Large intestine (tissue), 3 donors: ENCODE measurements at regions not wholly inside any gene's neighbourhood (a gene's known extent, or its start where the extent isn't known, plus 50 kb on each side); places are given as distances from the start of the nearest gene placed in this dataset.

ENCODE experiments used
- DNase-seq, 2 donors: peaks; one replicate each; pipeline versions ENCODE4 v3.0.0 to v3.0.0-alpha.2; 2013
- H3K27ac ChIP-seq: one replicate; pipeline ENCODE4 v1.5.1; 2013; ENCODE audit warnings: low read length
- H3K27me3 ChIP-seq: 2 replicates; pipeline ENCODE4 v1.6.1; 2013; ENCODE audit warnings: low read length; ENCODE audit not compliant: control insufficient read depth, insufficient read depth
- H3K36me3 ChIP-seq: 2 replicates; pipeline ENCODE4 v1.6.1; 2013; ENCODE audit warnings: low read length; ENCODE audit not compliant: control insufficient read depth, insufficient read depth
- H3K4me1 ChIP-seq: one replicate; pipeline ENCODE4 v1.6.1; 2013; ENCODE audit warnings: low read length; ENCODE audit not compliant: control insufficient read depth, insufficient read depth
- H3K4me3 ChIP-seq: one replicate; pipeline ENCODE4 v1.5.1; 2013; ENCODE audit warnings: low read length
- H3K9me3 ChIP-seq: one replicate; pipeline ENCODE4 v1.6.1; 2013; ENCODE audit warnings: mild to moderate bottlenecking, low read depth, low read length, moderate library complexity; ENCODE audit not compliant: control insufficient read depth
- WGBS: methylation state at CpG from one replicate; pipeline ENCODE4 v1.1.5; 2013; ENCODE audit warnings: low lambda C conversion rate; ENCODE audit not compliant: insufficient coverage; 5-methylcytosine and 5-hydroxymethylcytosine counted together

DNA sequence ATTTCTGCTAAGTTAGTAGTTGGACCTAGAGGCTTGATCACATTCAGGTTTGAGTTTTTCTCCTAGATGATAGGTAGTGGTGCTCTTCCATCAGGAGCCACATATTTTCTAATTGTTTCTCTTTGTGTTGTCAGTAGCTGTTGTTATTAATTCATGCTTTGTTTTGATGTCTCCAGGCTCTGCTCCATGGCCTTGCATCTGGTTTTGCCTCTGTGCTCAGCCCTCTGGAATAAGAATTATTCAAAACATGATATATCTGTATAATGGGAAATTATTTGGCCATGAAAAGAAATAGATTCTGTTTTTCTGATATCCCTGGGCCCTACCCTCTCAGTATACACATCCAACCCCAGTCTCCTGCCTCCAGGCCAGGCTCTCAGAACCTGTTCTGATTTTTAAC, 184.8 kb downstream of the CDC5L start:
- H3K36me3 ChIP-seq: no peaks in the 10 kb centered on the region
- no peaks in the 10 kb centered on the region for H3K4me1 ChIP-seq
- no peak overlapping the region for H3K27ac ChIP-seq
- H3K9me3 ChIP-seq: no peaks in the 10 kb centered on the region
- H3K4me3 ChIP-seq: no peak overlapping the region
- no peak for DNase-seq
- H3K27me3 ChIP-seq: peaks cover 9% of the 10 kb centered on the region

DNA sequence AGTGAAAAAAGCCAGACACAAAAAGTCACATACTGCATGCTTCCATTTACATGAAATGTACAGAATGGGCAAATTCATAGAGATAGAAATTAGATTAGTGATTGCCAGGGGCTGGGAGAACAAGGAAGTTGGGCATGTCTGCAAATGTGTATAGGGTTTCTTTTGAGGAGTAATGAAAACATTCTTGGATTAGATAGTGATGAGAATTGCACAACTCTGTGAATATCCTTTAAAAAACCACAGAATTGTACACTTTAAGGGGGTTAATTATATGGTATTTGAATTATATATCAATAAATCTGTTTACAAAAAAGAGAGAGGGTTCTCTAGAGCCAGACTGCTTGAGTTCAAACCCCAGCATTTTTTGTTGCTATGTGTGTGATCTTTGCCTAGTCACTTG, 188.1 kb downstream of the CDC5L start:
- Histone ChIP-seq H3K27ac (no peak overlapping the region), H3K4me1 (no peaks in the 10 kb centered on the region), H3K9me3 (no peaks in the 10 kb centered on the region), H3K27me3 (peaks cover 10% of the 10 kb centered on the region), H3K36me3 (no peaks in the 10 kb centered on the region), H3K4me3 (no peak overlapping the region)
- DNase-seq: no peak

DNA sequence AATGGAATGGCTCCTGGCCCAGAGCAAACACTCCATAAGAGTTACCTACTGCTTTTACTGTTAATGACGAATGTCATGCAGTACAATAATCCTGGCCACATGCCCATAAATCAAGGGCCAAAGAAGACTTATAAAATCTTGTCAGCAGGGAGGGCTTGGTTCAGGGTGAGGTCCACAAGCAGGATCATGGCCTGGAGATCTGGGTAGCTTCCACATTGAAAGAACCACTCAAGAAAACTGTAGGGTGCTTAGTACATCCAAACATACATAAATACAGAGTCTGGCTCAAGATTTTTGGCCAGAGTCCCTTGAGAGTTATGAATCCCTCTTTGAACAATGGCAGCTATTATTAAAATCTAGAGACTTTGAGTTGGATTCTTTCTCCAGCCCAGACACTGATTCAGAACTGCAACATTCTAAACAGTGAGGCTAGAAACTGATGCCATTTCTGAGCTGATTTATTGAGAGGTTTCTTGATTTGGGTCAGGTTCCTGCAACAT, 188.7 kb downstream of the CDC5L start:
- no peak for DNase-seq
- no CpG with 5 or more reads among the region's 1 CpG for WGBS
- Histone ChIP-seq H3K27me3 (peaks cover 7% of the 10 kb centered on the region), H3K4me3 (no peak overlapping the region), H3K9me3 (no peaks in the 10 kb centered on the region), H3K27ac (no peak overlapping the region), H3K36me3 (no peaks in the 10 kb centered on the region), H3K4me1 (no peaks in the 10 kb centered on the region)

DNA sequence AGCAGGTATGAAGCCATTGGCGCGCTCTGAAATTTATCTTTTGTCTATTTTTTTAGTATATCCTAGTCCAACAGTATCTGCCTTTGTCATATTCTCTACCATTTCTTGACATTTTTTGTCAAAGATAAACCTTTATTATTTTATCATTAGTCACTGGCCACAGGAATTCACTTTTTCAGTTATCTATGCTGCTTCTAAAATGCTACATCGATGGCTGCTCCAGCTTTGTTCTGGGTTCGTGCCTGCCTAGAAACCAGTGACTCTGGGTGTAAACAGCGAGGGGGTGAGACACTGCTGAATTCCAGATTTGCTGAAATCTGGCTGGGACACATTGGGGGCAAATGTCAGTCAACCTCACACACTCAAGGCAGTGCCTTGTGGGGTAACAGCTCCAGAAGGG, 193.4 kb downstream of the CDC5L start:
- WGBS: 90% methylated on average over 2 of the region's 5 CpGs

DNA sequence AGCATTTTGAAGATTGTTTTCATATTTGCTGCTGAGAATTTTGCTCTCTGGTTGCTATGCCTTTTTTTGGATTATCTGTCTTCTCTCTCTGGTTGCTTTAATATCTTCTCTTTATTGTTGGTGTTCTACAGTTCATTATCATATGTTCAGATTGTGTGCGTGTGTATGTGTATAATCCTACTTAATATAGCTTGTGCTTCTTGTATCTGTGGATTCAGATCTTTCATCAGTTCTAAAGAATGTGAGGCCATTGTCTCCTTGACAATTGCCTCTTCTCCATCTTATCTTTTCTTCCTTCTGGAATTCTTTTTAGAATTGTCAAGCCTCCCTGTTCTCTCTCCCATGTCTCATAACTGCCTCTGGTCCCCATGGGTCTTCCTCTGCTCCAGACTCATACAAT, 195.4 kb downstream of the CDC5L start:
- no peaks in the 10 kb centered on the region for H3K9me3 ChIP-seq
- no peak overlapping the region for H3K4me3 ChIP-seq
- H3K27me3 ChIP-seq: peaks cover 3% of the 10 kb centered on the region
- no peaks in the 10 kb centered on the region for H3K36me3 ChIP-seq
- H3K27ac ChIP-seq: no peak overlapping the region
- WGBS: no CpG with 5 or more reads among the region's 1 CpG
- DNase-seq: no peak
- H3K4me1 ChIP-seq: no peaks in the 10 kb centered on the region

More for the DNA sequence above, 193.4 kb downstream of the CDC5L start:
- Histone ChIP-seq H3K27me3 (peaks cover 3% of the 10 kb centered on the region), H3K4me1 (no peaks in the 10 kb centered on the region), H3K27ac (no peak overlapping the region), H3K36me3 (no peaks in the 10 kb centered on the region), H3K4me3 (no peak overlapping the region), H3K9me3 (no peaks in the 10 kb centered on the region)
- DNase-seq: no peak

DNA sequence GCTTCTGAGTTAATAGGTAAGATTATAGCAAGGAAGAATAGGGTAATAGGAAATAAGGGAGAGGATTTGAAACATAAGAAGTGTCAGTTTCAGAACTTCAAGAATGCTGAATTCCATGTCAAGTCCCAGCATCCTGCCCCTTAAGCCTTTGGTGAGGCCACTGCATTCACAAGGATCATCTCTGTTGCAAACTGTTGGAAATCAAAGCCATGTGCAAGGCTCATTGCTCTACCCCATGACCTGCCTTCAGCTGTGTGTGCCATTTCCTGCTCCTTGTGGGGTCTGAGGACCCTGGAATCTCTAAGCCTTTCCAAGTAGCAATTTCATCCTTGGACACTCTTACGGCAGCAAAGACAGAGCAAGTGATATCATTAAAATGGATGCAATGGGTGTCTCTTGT, 203.0 kb downstream of the CDC5L start:
- no peak overlapping the region for H3K4me3 ChIP-seq
- H3K27ac ChIP-seq: no peak overlapping the region
- H3K9me3 ChIP-seq: no peaks in the 10 kb centered on the region
- no peaks in the 10 kb centered on the region for H3K36me3 ChIP-seq
- H3K27me3 ChIP-seq: no peaks in the 10 kb centered on the region
- WGBS: 100% methylated on average over 1 of the region's 1 CpG
- DNase-seq: no peak
- H3K4me1 ChIP-seq: no peaks in the 10 kb centered on the region

DNA sequence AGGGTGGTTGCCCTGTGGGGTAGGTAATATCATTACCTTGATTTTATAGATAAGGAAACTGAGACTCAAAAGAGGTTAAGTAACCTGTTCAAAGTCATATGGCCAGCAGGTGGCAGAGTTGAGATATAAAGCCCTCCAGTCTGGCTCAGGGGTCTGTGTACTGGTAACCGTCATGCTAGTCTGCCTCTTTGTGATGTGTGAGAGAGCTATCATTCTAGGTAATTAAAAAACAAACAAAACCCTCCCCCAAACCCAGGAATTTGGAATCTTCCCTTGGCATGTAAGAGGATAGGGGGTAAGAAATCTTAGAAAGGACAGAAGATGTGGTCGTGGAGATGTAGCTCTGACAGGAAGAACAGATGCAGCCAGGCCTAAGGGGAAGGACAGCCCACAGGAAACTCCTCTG, 206.0 kb downstream of the CDC5L start:
- no CpG with 5 or more reads among the region's 2 CpGs for WGBS
- peaks cover 2% of the 10 kb centered on the region for H3K27me3 ChIP-seq
- H3K27ac ChIP-seq: no peak overlapping the region
- no peaks in the 10 kb centered on the region for H3K4me1 ChIP-seq
- no peak overlapping the region for H3K4me3 ChIP-seq
- no peaks in the 10 kb centered on the region for H3K9me3 ChIP-seq
- DNase-seq: peak in 1 of 2 donors; percentile 14
- no peaks in the 10 kb centered on the region for H3K36me3 ChIP-seq

DNA sequence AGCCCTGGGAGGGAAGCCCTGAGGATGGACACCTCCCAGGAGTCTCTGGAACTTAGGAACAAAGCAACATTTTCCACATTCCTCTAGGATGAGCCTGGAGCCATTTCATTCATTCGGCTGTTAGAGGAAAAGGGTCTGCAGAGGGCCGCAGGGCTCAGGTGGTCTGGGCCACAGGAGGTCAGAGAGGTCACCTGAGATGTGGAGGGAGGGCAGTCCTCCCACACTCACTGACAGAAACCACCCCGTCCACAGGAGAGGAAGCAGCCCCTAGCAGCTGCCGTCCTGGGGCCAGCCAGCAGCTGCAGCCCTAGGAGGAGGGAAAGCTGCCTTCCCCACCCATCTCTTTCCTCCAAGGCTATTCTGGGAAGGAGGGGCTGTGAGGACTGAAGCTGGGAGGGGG, 207.0 kb downstream of the CDC5L start:
- no peaks in the 10 kb centered on the region for H3K9me3 ChIP-seq
- WGBS: no CpG with 5 or more reads among the region's 4 CpGs
- H3K4me1 ChIP-seq: no peaks in the 10 kb centered on the region
- H3K27me3 ChIP-seq: peaks cover 2% of the 10 kb centered on the region
- no peaks in the 10 kb centered on the region for H3K36me3 ChIP-seq
- DNase-seq: peak in 1 of 2 donors; percentile 7
- H3K27ac ChIP-seq: no peak overlapping the region
- no peak overlapping the region for H3K4me3 ChIP-seq

DNA sequence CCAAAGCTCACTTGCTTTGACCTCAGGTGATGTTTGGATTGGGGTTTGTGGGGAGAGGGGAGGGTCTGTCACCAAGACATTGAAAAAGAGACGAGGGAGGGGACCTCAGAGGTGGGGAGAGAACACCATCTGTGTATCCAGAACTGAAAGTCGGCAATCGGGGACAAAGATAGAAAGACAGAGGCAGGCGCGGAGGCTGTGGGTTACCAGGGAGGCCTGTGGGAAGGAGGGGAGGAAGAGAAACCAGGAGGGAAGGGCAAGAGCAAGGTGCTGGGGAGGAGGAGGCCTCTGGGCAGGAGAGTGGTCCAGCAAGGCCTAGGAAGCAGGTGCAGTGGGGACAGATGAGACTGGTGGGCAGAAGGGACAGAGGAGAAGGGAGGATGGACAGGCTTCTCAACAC, 211.2 kb downstream of the CDC5L start:
- no peaks in the 10 kb centered on the region for H3K9me3 ChIP-seq
- H3K36me3 ChIP-seq: no peaks in the 10 kb centered on the region
- no peak overlapping the region for H3K4me3 ChIP-seq
- 61% methylated on average over 3 of the region's 5 CpGs for WGBS
- peaks cover 2% of the 10 kb centered on the region for H3K27me3 ChIP-seq
- DNase-seq: no peak
- H3K27ac ChIP-seq: no peak overlapping the region
- H3K4me1 ChIP-seq: no peaks in the 10 kb centered on the region

DNA sequence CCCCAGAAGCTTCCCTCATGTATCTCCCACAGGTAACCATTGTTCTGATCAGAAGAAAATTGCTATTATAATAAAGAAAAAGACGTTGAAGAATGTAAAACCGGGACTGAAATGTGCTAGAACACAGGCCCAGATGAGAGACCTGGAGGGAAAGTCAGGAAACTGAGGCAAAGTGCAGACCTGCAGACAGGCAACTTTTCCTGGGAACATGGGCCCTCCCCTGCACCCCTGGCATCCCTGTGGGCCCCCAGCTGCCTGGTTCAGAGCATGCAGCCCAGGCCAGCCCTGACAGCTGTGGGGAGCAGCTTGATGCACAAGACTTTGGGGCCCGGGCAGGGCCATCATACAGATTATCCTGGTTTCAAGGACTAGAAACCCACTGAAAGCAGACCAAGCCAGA, 212.2 kb downstream of the CDC5L start:
- WGBS: no CpG with 5 or more reads among the region's 3 CpGs
- Histone ChIP-seq H3K4me1 (no peaks in the 10 kb centered on the region), H3K9me3 (no peaks in the 10 kb centered on the region)

DNA sequence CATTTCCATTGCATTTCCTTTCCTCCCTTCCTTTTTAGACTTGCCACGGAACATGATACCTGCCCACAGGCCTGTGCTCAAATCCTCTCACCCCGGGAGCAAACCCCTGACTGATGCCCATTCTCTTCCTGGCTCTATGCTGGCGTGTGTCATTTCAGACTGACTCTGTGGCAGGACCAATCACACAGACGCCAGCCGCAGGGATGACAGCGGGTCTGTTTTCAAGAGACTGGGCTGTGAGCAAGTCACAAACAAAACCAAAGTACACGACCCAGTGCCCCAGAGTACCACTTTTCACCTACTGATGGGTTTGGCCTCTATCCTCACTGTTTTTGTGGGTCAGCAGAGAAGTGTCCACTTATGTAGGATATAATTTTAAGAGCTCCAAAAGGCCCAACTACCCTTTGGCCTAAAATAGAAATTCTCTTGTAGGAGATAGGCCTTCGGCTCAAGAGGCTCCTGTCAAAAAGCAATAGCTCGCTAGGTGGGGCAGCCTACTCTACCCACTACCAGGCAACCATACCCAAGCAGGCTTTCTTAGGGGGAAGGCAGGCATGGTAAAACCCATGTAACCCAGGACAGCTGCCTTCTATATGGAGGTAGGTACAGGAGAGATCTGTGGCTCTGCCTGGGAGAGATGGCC, 215.7 kb downstream of the CDC5L start:
- no peak for DNase-seq
- Histone ChIP-seq H3K9me3 (no peaks in the 10 kb centered on the region), H3K27ac (no peak overlapping the region), H3K36me3 (no peaks in the 10 kb centered on the region), H3K27me3 (no peaks in the 10 kb centered on the region), H3K4me1 (no peaks in the 10 kb centered on the region), H3K4me3 (no peak overlapping the region)
- no CpG with 5 or more reads among the region's 9 CpGs for WGBS

More for the DNA sequence above, 212.2 kb downstream of the CDC5L start:
- Histone ChIP-seq H3K36me3 (no peaks in the 10 kb centered on the region), H3K4me3 (no peak overlapping the region), H3K27ac (no peak overlapping the region), H3K27me3 (peaks cover 2% of the 10 kb centered on the region)
- DNase-seq: no peak
